Astrocyte (in vitro differentiated cells and primary cell): ENCODE measurements at regions not wholly inside any gene's neighbourhood (a gene's known extent, or its start where the extent isn't known, plus 50 kb on each side); places are given as distances from the start of the nearest gene placed in this dataset.

Source experiments
- DNase-seq: peaks from one replicate; pipeline ENCODE4 v3.0.0-alpha.2; 2010; ENCODE audit warnings: low read depth
- FAIRE-seq: peaks from 2 replicates; lab custom pipeline; 2011; peaks lifted over from hg19 to GRCh38; lab: Jason Lieb, UNC
- H2AFZ ChIP-seq: 2 replicates; pipeline ENCODE4 v1.6.0; 2012; ENCODE audit warnings: low read depth, low read length, inconsistent platforms
- H3K27ac ChIP-seq: 2 replicates; pipeline ENCODE4 v1.5.1; 2011; ENCODE audit warnings: low read depth, low read length, inconsistent platforms
- H3K27me3 ChIP-seq: 2 replicates; pipeline ENCODE4 v1.6.0; 2011; ENCODE audit warnings: low read length, inconsistent platforms; ENCODE audit not compliant: insufficient read depth
- H3K36me3 ChIP-seq: 2 replicates; pipeline ENCODE4 v1.5.1; 2011; ENCODE audit warnings: low read length, inconsistent platforms; ENCODE audit not compliant: insufficient read depth
- H3K4me1 ChIP-seq: 2 replicates; pipeline ENCODE4 v1.5.1; 2011; ENCODE audit warnings: low read length, inconsistent platforms; ENCODE audit not compliant: insufficient read depth
- H3K4me2 ChIP-seq: 2 replicates; pipeline ENCODE4 v1.6.0; 2012; ENCODE audit warnings: low read length, inconsistent platforms
- H3K4me3 ChIP-seq: 2 replicates; pipeline ENCODE4 v1.5.1; 2011; ENCODE audit warnings: low read depth, mild to moderate bottlenecking, low read length, inconsistent platforms; ENCODE audit not compliant: insufficient read depth
- H3K79me2 ChIP-seq: 2 replicates; pipeline ENCODE4 v1.6.0; 2012; ENCODE audit warnings: mild to moderate bottlenecking, low read length, inconsistent platforms; ENCODE audit not compliant: insufficient read depth
- H3K9ac ChIP-seq: 2 replicates; pipeline ENCODE4 v1.6.0; 2012; ENCODE audit warnings: mild to moderate bottlenecking, low read length, inconsistent platforms
- H3K9me3 ChIP-seq: 2 replicates; pipeline ENCODE4 v1.5.1; 2012; ENCODE audit warnings: low read depth, mild to moderate bottlenecking, low read length, inconsistent platforms; ENCODE audit not compliant: insufficient read depth
- H4K20me1 ChIP-seq: 2 replicates; pipeline ENCODE4 v1.6.0; 2012; ENCODE audit warnings: low read length, inconsistent platforms; ENCODE audit not compliant: insufficient read depth
- H3K27ac Mint-ChIP-seq: one replicate; pipeline ENCODE4 v1.8.0; 2021; ENCODE audit warnings: mild to moderate bottlenecking, mixed read lengths; ENCODE audit not compliant: unreplicated experiment
- H3K27me3 Mint-ChIP-seq: one replicate; pipeline ENCODE4 v1.8.0; 2021; ENCODE audit warnings: low read depth, mixed read lengths; ENCODE audit not compliant: unreplicated experiment
- H3K36me3 Mint-ChIP-seq: one replicate; pipeline ENCODE4 v1.8.0; 2021; ENCODE audit warnings: low read depth, mixed read lengths; ENCODE audit not compliant: unreplicated experiment
- H3K4me1 Mint-ChIP-seq: one replicate; pipeline ENCODE4 v1.8.0; 2021; ENCODE audit warnings: low read depth, mixed read lengths; ENCODE audit not compliant: unreplicated experiment
- H3K4me3 Mint-ChIP-seq: one replicate; pipeline ENCODE4 v1.8.0; 2021; ENCODE audit warnings: mild to moderate bottlenecking, moderate library complexity, mixed read lengths; ENCODE audit not compliant: unreplicated experiment
- H3K9me3 Mint-ChIP-seq: one replicate; pipeline ENCODE4 v1.8.0; 2021; ENCODE audit warnings: mild to moderate bottlenecking, mixed read lengths; ENCODE audit not compliant: unreplicated experiment
- EZH2 ChIP-seq: IDR thresholded peaks from 2 replicates; pipeline ENCODE4 v1.6.1; 2012; ENCODE audit warnings: mild to moderate bottlenecking, low read length, inconsistent platforms; ENCODE audit not compliant: insufficient read depth
- TF ChIP-seq, protein P1 (sequence below): IDR thresholded peaks from 2 replicates; pipeline ENCODE4 v1.5.1; 2011; ENCODE audit warnings: low read depth, mild to moderate bottlenecking, inconsistent platforms, low read length, moderate library complexity; ENCODE audit not compliant: insufficient read depth

- Mint-ChIP-seq H3K27ac (no peak overlapping the region), H3K4me3 (no peak overlapping the region), H3K4me1 (peaks cover 24% of the 10 kb centered on the region), H3K36me3 (no peaks in the 10 kb centered on the region), H3K27me3 (peaks cover 9% of the 10 kb centered on the region), H3K9me3 (no peaks in the 10 kb centered on the region)
- DNase-seq: no peak
- Histone ChIP-seq H3K9me3 (no peaks in the 10 kb centered on the region), H3K9ac (no peak overlapping the region), H3K27me3 (no peaks in the 10 kb centered on the region), H4K20me1 (no peaks in the 10 kb centered on the region), H3K4me3 (no peak overlapping the region), H3K27ac (no peak overlapping the region), H3K4me2 (no peak overlapping the region), H3K79me2 (no peaks in the 10 kb centered on the region), H3K4me1 (no peaks in the 10 kb centered on the region), H2AFZ (no peak overlapping the region), H3K36me3 (no peaks in the 10 kb centered on the region)
- FAIRE-seq: no peak
- TF ChIP-seq EZH2: no peak
- TF ChIP-seq, protein P1, sequence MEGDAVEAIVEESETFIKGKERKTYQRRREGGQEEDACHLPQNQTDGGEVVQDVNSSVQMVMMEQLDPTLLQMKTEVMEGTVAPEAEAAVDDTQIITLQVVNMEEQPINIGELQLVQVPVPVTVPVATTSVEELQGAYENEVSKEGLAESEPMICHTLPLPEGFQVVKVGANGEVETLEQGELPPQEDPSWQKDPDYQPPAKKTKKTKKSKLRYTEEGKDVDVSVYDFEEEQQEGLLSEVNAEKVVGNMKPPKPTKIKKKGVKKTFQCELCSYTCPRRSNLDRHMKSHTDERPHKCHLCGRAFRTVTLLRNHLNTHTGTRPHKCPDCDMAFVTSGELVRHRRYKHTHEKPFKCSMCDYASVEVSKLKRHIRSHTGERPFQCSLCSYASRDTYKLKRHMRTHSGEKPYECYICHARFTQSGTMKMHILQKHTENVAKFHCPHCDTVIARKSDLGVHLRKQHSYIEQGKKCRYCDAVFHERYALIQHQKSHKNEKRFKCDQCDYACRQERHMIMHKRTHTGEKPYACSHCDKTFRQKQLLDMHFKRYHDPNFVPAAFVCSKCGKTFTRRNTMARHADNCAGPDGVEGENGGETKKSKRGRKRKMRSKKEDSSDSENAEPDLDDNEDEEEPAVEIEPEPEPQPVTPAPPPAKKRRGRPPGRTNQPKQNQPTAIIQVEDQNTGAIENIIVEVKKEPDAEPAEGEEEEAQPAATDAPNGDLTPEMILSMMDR: no peak
These were observed 484.7 kb downstream of the BCL11A start for GRCh38 chr2:60068755-60069154.

DNA sequence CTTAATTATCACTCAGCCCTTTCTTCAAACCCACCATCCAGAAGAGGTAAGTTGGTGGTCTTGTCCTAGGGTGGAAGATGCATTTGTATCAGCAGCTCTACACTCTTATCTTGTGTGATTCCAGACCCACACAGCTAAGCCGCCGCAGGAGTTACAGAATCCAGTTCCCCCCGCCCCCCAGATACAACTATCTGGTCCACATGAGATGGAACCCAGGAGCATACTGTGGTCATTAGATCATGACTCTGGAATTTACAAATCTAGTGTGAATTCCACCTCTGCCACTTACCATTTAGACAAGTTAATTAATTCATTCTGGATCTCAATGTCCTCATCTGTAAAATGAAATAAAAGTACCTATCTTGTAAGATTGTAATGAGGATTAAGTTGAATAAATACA lies 486.4 kb downstream of the BCL11A start:
- H3K9me3 Mint-ChIP-seq: no peaks in the 10 kb centered on the region

More for the DNA sequence above, 486.4 kb downstream of the BCL11A start:
- H3K36me3 Mint-ChIP-seq: no peaks in the 10 kb centered on the region
- H3K27me3 Mint-ChIP-seq: peaks cover 3% of the 10 kb centered on the region
- no peak overlapping the region for H3K27ac ChIP-seq
- peak overlapping the region; percentile 42 for H3K4me3 Mint-ChIP-seq
- H3K4me2 ChIP-seq: no peak overlapping the region
- H3K9ac ChIP-seq: no peak overlapping the region
- H3K4me3 ChIP-seq: no peak overlapping the region
- FAIRE-seq (no peak), DNase-seq (no peak)
- no peak overlapping the region for H2AFZ ChIP-seq
- no peaks in the 10 kb centered on the region for H3K36me3 ChIP-seq
- peaks cover 24% of the 10 kb centered on the region for H3K4me1 Mint-ChIP-seq
- no peak for TF ChIP-seq EZH2
- TF ChIP-seq, protein P1: no peak
- H3K9me3 ChIP-seq: peaks cover 3% of the 10 kb centered on the region
- H3K4me1 ChIP-seq: no peaks in the 10 kb centered on the region
- H3K27me3 ChIP-seq: no peaks in the 10 kb centered on the region
- no peaks in the 10 kb centered on the region for H3K79me2 ChIP-seq
- H4K20me1 ChIP-seq: no peaks in the 10 kb centered on the region
- H3K27ac Mint-ChIP-seq: peak overlapping the region; percentile 43
